GM21619 (cell line): ENCODE measurements at regions not wholly inside any gene's neighbourhood (a gene's known extent, or its start where the extent isn't known, plus 50 kb on each side); places are given as distances from the start of the nearest gene placed in this dataset.

ENCODE experiments used
- ATAC-seq: cut with Tn5 transposase; IDR thresholded peaks from one replicate; pipeline ENCODE4 v1.9.1; 2021; ENCODE audit not compliant: unreplicated experiment

- ATAC-seq, result no peak
These were observed 1122.2 kb downstream of the OLFM4 start for GRCh38 chr13:54150851-54151250.

- ATAC-seq, result no peak
These were observed 1133.5 kb downstream of the OLFM4 start for GRCh38 chr13:54162069-54162468.

GRCh38 chr13:54165581-54166215 lies 1137.1 kb downstream of the OLFM4 start:
- ATAC-seq, result no peak

- ATAC-seq, result no peak
These were observed 1145.4 kb downstream of the OLFM4 start for GRCh38 chr13:54173996-54174395.

DNA sequence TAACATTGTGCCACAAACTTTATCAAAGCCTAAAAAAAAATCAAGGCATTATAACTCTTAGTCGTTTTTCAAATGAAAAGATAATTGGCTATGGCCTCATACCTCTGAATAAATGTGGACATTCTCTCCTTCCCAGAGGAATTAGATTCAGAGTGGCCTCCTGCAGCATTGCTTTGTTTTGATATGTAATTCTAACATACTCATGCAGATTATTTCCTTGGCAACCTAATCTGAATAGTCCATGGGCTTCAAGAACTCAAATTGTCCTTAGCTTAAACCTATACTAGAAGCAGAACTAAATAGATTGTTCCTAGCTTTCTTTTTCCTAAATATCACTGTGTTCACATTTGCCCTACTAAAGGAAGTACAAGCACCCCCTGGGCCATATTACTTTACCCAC lies 1146.9 kb downstream of the OLFM4 start:
- ATAC-seq, result no peak

- no peak for ATAC-seq
These were observed 1148.9 kb downstream of the OLFM4 start for GRCh38 chr13:54177466-54177865.

GRCh38 chr13:54183166-54183565 lies 1154.6 kb downstream of the OLFM4 start:
- no peak for ATAC-seq

- no peak for ATAC-seq
These were observed 1155.1 kb downstream of the OLFM4 start for GRCh38 chr13:54183728-54184127.

DNA sequence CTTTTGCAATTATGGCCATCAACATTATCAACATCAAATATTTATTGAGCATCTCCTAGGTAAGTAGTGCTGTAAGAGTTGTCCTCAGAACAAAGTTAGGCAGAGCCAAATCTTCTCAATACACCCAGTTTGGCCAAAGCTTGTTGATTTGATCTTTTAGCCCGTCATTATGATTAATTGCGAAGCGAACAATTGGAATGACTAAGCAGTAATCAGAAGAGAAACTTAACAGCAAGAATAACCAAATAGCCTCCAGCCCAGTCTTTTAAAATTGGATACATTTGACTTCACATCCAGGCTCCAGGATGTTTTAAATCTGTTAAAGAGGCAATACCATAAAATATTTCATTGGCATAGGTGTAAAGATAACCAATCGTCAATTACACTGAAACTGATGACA lies 1156.0 kb downstream of the OLFM4 start:
- ATAC-seq, result no peak

DNA sequence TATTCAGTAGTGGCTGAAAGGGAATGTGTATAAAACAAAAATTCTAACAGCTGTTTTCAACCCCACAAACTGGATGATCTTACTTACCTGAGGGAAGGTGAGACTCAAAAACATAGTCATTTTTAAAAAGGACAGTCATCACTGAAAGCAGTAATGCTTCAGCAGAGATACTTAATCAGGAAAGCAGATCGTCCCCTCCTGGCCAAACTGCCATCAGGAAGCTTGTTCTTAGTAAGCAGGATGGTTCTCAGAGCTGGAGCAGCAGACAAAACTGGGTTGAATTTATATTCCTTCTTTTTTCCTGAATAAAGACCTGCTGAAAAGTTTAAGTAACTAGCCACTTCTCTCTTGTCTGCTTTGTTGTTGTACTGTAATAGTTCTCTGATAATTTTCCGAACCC lies 1156.5 kb downstream of the OLFM4 start:
- no peak for ATAC-seq

GRCh38 chr13:54185785-54186184 lies 1157.2 kb downstream of the OLFM4 start:
- ATAC-seq, result no peak

DNA sequence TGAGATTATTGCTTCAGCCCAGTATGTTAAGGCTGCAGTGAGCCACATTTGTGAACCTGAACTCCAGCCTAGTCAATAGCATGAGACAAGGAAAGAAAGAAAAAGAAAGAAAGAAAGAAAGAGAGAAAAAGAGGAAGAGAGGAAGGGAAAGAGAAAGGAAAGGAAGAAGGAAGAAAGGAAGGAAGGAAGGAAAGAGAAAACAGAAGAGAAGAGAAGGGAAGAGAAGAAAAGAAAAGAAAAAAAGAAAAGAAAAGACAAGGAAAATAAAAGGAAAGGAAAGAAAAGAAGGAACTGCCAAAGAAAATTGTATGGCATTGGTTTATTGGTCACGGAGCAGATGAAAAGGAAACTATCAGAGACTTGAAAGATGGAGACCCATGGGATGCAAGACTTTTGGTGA lies 1158.8 kb downstream of the OLFM4 start:
- no peak for ATAC-seq

GRCh38 chr13:54194233-54195024 lies 1165.8 kb downstream of the OLFM4 start:
- ATAC-seq, result no peak

- ATAC-seq, result no peak
These were observed 1168.1 kb downstream of the OLFM4 start for GRCh38 chr13:54196684-54197083.

DNA sequence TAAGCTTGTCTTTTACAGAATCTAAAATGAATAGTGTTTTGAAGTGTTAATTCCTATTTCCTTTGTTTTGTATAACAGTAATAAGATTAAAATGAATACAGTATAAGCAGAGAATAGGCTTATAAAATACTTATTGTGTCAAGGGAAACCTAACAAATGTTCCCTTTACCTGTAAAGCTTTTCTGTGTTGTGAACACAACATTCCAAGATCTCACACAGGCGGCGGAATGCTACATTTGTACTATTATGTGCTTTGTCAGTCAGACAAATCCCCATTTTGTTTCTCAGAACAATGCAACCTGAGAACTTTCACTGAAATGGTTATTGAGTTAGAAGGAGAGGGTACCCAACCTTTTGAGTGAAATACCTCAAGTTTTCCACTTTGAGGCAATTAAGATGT lies 1170.3 kb downstream of the OLFM4 start:
- ATAC-seq, result no peak

GRCh38 chr13:54206626-54207025 lies 1178.0 kb downstream of the OLFM4 start:
- no peak for ATAC-seq

GRCh38 chr13:54210397-54211049 lies 1181.9 kb downstream of the OLFM4 start:
- no peak for ATAC-seq

DNA sequence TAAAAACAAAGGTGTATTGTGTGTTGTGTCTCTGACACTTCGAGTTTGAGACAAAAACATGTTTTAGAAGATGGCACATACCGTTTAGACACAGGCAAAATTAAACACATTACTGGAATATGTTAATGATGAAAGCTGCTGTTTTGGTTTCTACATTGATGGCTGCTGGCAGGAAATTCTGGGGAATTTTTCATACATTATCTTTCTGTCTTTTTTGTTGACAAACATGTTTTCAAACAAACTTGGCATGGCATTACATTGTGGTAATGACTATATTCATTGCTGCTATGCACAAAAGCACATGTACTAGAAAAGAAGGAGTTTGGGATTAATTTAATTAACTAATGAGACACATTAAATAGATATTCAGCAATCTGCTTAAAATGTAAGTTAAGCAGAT lies 1187.6 kb downstream of the OLFM4 start:
- no peak for ATAC-seq

DNA sequence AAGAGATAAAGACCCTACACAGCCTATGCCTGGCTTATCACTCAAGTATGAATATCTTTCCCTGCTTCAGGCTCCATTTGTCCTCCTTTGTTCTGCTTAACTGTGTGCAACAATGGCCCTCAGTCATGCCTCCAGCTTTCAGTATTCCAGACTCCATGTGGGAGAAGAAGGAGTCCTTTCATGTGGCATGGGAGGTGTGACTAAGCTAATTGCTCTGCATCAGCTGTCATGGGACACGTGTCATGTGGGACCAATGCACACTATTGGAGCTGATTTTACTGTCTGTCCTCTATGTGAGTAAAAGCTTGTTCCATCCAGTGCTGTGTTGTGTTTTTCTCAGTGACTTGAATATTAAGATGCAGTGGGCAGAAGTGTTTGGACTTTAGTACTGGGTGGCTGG lies 1198.3 kb downstream of the OLFM4 start:
- ATAC-seq, result no peak

- no peak for ATAC-seq
These were observed 1204.1 kb downstream of the OLFM4 start for GRCh38 chr13:54232700-54233099.

GRCh38 chr13:54234607-54235006 lies 1206.0 kb downstream of the OLFM4 start:
- no peak for ATAC-seq

GRCh38 chr13:54241719-54242118 lies 1213.1 kb downstream of the OLFM4 start:
- no peak for ATAC-seq
